MCF 10A (cell line): ENCODE measurements at regions not wholly inside any gene's neighbourhood (a gene's known extent, or its start where the extent isn't known, plus 50 kb on each side); places are given as distances from the start of the nearest gene placed in this dataset.

Experiments
- BruUV-seq: library from RNA; stranded (reverse); fragments of 400-500 nt; replicated peaks from 2 replicates; lab custom pipeline; 2021; lab: Mats Ljungman, UMichigan
- CTCF ChIA-PET: fragments of 300-600 bp; sonication (Branson Sonifier 250); formaldehyde crosslinking; extraction: SDS; loops from one replicate; lab custom pipeline; 2021; ENCODE audit warnings: antibody characterized with exemption, inconsistent platforms; lab: Yijun Ruan, JAX
- POLR2A ChIA-PET: fragments of 300-600, 350-650 bp; sonication (Branson Sonifier 250); formaldehyde crosslinking; extraction: SDS; loops from one replicate; lab custom pipeline; 2020; ENCODE audit warnings: antibody characterized with exemption, inconsistent platforms; lab: Yijun Ruan, JAX
- DNase-seq: peaks from one replicate; pipeline ENCODE4 v3.0.0-alpha.2; 2018; ENCODE audit not compliant: unreplicated experiment
- H3K27ac Mint-ChIP-seq: one replicate; pipeline ENCODE4 v1.8.0; 2022; ENCODE audit warnings: mild to moderate bottlenecking, low read depth, mixed read lengths; ENCODE audit not compliant: unreplicated experiment
- H3K27me3 Mint-ChIP-seq: one replicate; pipeline ENCODE4 v1.8.0; 2022; ENCODE audit warnings: mixed read lengths; ENCODE audit not compliant: insufficient read depth, unreplicated experiment
- H3K36me3 Mint-ChIP-seq: one replicate; pipeline ENCODE4 v1.8.0; 2022; ENCODE audit warnings: mild to moderate bottlenecking, moderate library complexity, mixed read lengths; ENCODE audit not compliant: insufficient read depth, unreplicated experiment
- H3K4me1 Mint-ChIP-seq: one replicate; pipeline ENCODE4 v1.8.0; 2022; ENCODE audit warnings: mixed read lengths; ENCODE audit not compliant: insufficient read depth, unreplicated experiment
- H3K4me3 Mint-ChIP-seq: one replicate; pipeline ENCODE4 v1.8.0; 2022; ENCODE audit warnings: mild to moderate bottlenecking, moderate library complexity, mixed read lengths; ENCODE audit not compliant: unreplicated experiment
- H3K9me3 Mint-ChIP-seq: one replicate; pipeline ENCODE4 v1.8.0; 2022; ENCODE audit warnings: mixed read lengths; ENCODE audit not compliant: unreplicated experiment
- CTCF ChIP-seq: fragments of 200-600 bp; IDR thresholded peaks from one replicate; pipeline ENCODE4 v1.8.0; 2022; ENCODE audit warnings: antibody characterized with exemption, mild to moderate bottlenecking; ENCODE audit not compliant: unreplicated experiment
- intact Hi-C: fragments of 100-400 bp; cut with micrococcal nuclease; formaldehyde crosslinking; loops from 2 replicates; pipeline ENCODE4 v1.14.1; 2022

- no peak for DNase-seq
Observed at GRCh38 chr1:5525597-5526384, 466.4 kb downstream of the NPHP4 start.

GRCh38 chr1:5522531-5523145 lies 469.6 kb downstream of the NPHP4 start:
- Mint-ChIP-seq H3K9me3 (no peaks in the 10 kb centered on the region), H3K27ac (no peak overlapping the region), H3K4me1 (no peaks in the 10 kb centered on the region), H3K4me3 (no peak overlapping the region), H3K27me3 (peaks cover 69% of the 10 kb centered on the region), H3K36me3 (no peaks in the 10 kb centered on the region)
- POLR2A ChIA-PET: no interaction called here
- TF ChIP-seq CTCF: no peak
- BruUV-seq: no TSS peak
- no peak for DNase-seq
- intact Hi-C loops: no loop called here
- CTCF ChIA-PET: interaction anchor here (0.6 to 5.3 kb wide), 6 partner anchors 8 to 223 kb away, joined by 3 to 33 read pairs (median 4); no protein-coding TSS in a partner anchor

More at GRCh38 chr1:5525597-5526384, 466.4 kb downstream of the NPHP4 start:
- TF ChIP-seq CTCF: no peak
- no peak overlapping the region for H3K4me3 Mint-ChIP-seq
- H3K9me3 Mint-ChIP-seq: no peaks in the 10 kb centered on the region
- intact Hi-C loops: no loop called here
- H3K36me3 Mint-ChIP-seq: no peaks in the 10 kb centered on the region
- peaks cover 38% of the 10 kb centered on the region for H3K27me3 Mint-ChIP-seq
- CTCF ChIA-PET: interaction anchor here (4.6 to 5.3 kb wide), 2 partner anchors 11 to 16 kb away, joined by 26 to 33 read pairs; no protein-coding TSS in a partner anchor
- no peak overlapping the region for H3K27ac Mint-ChIP-seq
- H3K4me1 Mint-ChIP-seq: no peaks in the 10 kb centered on the region
- BruUV-seq: no TSS peak
- POLR2A ChIA-PET: interaction anchor here (0.8 kb wide), 1 partner anchor 13 kb away, joined by 4 read pairs; no protein-coding TSS in a partner anchor

- intact Hi-C loops: no loop called here
- CTCF ChIA-PET: interaction anchor here (0.6 to 2.0 kb wide), 2 partner anchors 10 to 40 kb away, joined by 3 to 10 read pairs; no protein-coding TSS in a partner anchor
- peaks cover 64% of the 10 kb centered on the region for H3K27me3 Mint-ChIP-seq
- no peak overlapping the region for H3K4me3 Mint-ChIP-seq
- H3K27ac Mint-ChIP-seq: no peak overlapping the region
- DNase-seq: no peak
- BruUV-seq: no TSS peak
- TF ChIP-seq CTCF: no peak
- POLR2A ChIA-PET: interaction anchor here (0.7 kb wide), 1 partner anchor 129 kb away, joined by 3 read pairs; no protein-coding TSS in a partner anchor
- H3K36me3 Mint-ChIP-seq: no peaks in the 10 kb centered on the region
- no peaks in the 10 kb centered on the region for H3K9me3 Mint-ChIP-seq
- peaks cover under 1% of the 10 kb centered on the region for H3K4me1 Mint-ChIP-seq
Observed at GRCh38 chr1:5519366-5520135, 472.7 kb downstream of the NPHP4 start.
